ENCODE measurements at regions not wholly inside any gene's neighbourhood (a gene's known extent, or its start where the extent isn't known, plus 50 kb on each side); places are given as distances from the start of the nearest gene placed in this dataset.

DNA sequence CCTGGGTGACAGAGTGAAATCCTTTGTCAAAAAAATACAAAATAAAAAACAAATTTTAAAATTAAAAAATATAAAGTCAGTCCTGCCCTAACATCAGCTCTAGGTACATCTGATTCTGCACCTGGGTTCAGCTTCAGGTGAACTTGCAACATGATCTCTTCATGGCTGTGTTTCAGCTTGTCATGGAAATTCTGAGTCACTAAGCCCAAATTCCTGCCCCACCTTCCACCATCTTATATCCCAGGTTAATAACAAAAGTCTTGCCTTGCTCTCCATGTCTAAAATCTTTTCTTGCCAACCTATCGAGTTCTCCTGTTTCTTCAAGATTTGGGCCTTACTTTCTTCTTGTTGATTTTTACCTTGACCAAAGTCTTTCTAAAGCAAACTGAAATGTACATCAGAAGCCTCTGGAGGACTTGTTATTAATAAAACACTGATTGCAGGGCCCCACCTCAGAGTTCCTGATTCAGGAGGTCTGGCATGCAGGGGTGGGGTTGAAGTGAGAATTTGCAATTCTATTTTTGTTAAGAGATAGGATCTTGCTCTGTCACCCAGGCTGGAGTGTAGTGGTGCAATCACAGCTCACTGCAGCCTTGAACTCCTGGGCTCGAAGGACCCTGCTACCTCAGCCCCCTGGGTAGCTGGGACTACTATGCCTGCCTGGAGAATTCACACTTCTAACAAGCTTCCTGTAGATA, 125.8 kb upstream of the VCX3A start:
- POLR2A ChIA-PET (ENCODE audit: unreplicated experiment): interaction anchor here (0.7 kb wide), 1 partner anchor 471 kb away, joined by 5 read pairs; no protein-coding TSS in a partner anchor
- Histone ChIP-seq H3K9me2 (ENCODE audit: insufficient read depth) (no peaks in the 10 kb centered on the region), H3K4me1 (replicated peaks; ENCODE audit: insufficient read depth) (peaks cover 25% of the 10 kb centered on the region), H3K27me3 (ENCODE audit: insufficient read depth, low read depth) (no peaks in the 10 kb centered on the region), H3K9me3 (ENCODE audit: insufficient read depth, low read depth) (peaks cover 8% of the 10 kb centered on the region; the same call in 1 of the 2 replicates), H3K79me2 (ENCODE audit: low read depth) (no peaks in the 10 kb centered on the region), H3F3A (ENCODE audit: insufficient read depth, low read depth) (peaks cover 8% of the 10 kb centered on the region; the same call in 1 of the 2 replicates), H3K36me3 (ENCODE audit: low read depth) (no peaks in the 10 kb centered on the region), H3K4me3 (peak overlapping the region; percentile 16; the same call in 1 of the 2 replicates), H4K20me1 (ENCODE audit: insufficient read depth) (no peaks in the 10 kb centered on the region), H2AFZ (peak overlapping the region; percentile 63; the same call in 1 of the 2 replicates), H3K27ac (peak overlapping the region; percentile 89), H3K4me2 (peak overlapping the region; percentile 61)
- DNase-seq: peak; percentile 47 to 81
- no TSS peak for BruUV-seq (replicated peaks)
- CTCF ChIA-PET: no interaction called here
- TF ChIP-seq CTCF (conservative IDR thresholded peaks at IDR 0.05): no peak
- TF ChIP-seq EZH2 (IDR thresholded peaks at IDR 0.05; ENCODE audit: low read depth): no peak
- intact Hi-C loops (cut with micrococcal nuclease; ENCODE audit: unreplicated experiment): loop anchor here (1.0 kb wide), 2 partner anchors 48 to 472 kb away; no protein-coding TSS in a partner anchor

GRCh38 chrX:6645216-6645615, 110.3 kb upstream of the VCX3A start:
- no peak for TF ChIP-seq EZH2 (IDR thresholded peaks at IDR 0.05; ENCODE audit: low read depth)
- no peak for TF ChIP-seq CTCF (conservative IDR thresholded peaks at IDR 0.05)
- Histone ChIP-seq H3K36me3 (ENCODE audit: low read depth) (no peaks in the 10 kb centered on the region), H3K4me3 (no peak overlapping the region), H3K27ac (no peak overlapping the region), H3F3A (ENCODE audit: insufficient read depth, low read depth) (no peaks in the 10 kb centered on the region), H4K20me1 (ENCODE audit: insufficient read depth) (no peaks in the 10 kb centered on the region), H3K79me2 (ENCODE audit: low read depth) (no peaks in the 10 kb centered on the region), H2AFZ (no peak overlapping the region), H3K9me3 (ENCODE audit: insufficient read depth, low read depth) (no peaks in the 10 kb centered on the region), H3K9me2 (ENCODE audit: insufficient read depth) (no peaks in the 10 kb centered on the region), H3K27me3 (ENCODE audit: insufficient read depth, low read depth) (no peaks in the 10 kb centered on the region), H3K4me2 (no peak overlapping the region), H3K4me1 (replicated peaks; ENCODE audit: insufficient read depth) (no peaks in the 10 kb centered on the region)
- no peak for DNase-seq
- no TSS peak for BruUV-seq (replicated peaks)
- CTCF ChIA-PET: no interaction called here
- intact Hi-C loops (cut with micrococcal nuclease; ENCODE audit: unreplicated experiment): no loop called here
- POLR2A ChIA-PET (ENCODE audit: unreplicated experiment): no interaction called here

- BruUV-seq (replicated peaks): no TSS peak
- no peaks in the 10 kb centered on the region for H3K27me3 ChIP-seq (ENCODE audit: insufficient read depth, low read depth)
- H3K9me2 ChIP-seq (ENCODE audit: insufficient read depth): no peaks in the 10 kb centered on the region
- no peaks in the 10 kb centered on the region for H3K79me2 ChIP-seq (ENCODE audit: low read depth)
- no peaks in the 10 kb centered on the region for H3K9me3 ChIP-seq (ENCODE audit: insufficient read depth, low read depth)
- CTCF ChIA-PET: no interaction called here
- H4K20me1 ChIP-seq (ENCODE audit: insufficient read depth): no peaks in the 10 kb centered on the region
- POLR2A ChIA-PET (ENCODE audit: unreplicated experiment): no interaction called here
- intact Hi-C loops (cut with micrococcal nuclease; ENCODE audit: unreplicated experiment): no loop called here
- DNase-seq: no peak
- H3K27ac ChIP-seq: no peak overlapping the region
- TF ChIP-seq CTCF (conservative IDR thresholded peaks at IDR 0.05): peak; percentile 56
- TF ChIP-seq EZH2 (IDR thresholded peaks at IDR 0.05; ENCODE audit: low read depth): no peak
- no peaks in the 10 kb centered on the region for H3F3A ChIP-seq (ENCODE audit: insufficient read depth, low read depth)
- no peak overlapping the region for H3K4me2 ChIP-seq
- no peaks in the 10 kb centered on the region for H3K36me3 ChIP-seq (ENCODE audit: low read depth)
- H2AFZ ChIP-seq: no peak overlapping the region
- H3K4me3 ChIP-seq: no peak overlapping the region
- no peaks in the 10 kb centered on the region for H3K4me1 ChIP-seq (replicated peaks; ENCODE audit: insufficient read depth)
These were observed 109.5 kb upstream of the VCX3A start for GRCh38 chrX:6644411-6644810.
